ENCODE measurements at regions not wholly inside any gene's neighbourhood (a gene's known extent, or its start where the extent isn't known, plus 50 kb on each side); places are given as distances from the start of the nearest gene placed in this dataset.
"Not testable (repeated sequence)": the region's sequence is repeated elsewhere in the genome, so short reads cannot be mapped to it uniquely, and the experiment has no call there.

DNA sequence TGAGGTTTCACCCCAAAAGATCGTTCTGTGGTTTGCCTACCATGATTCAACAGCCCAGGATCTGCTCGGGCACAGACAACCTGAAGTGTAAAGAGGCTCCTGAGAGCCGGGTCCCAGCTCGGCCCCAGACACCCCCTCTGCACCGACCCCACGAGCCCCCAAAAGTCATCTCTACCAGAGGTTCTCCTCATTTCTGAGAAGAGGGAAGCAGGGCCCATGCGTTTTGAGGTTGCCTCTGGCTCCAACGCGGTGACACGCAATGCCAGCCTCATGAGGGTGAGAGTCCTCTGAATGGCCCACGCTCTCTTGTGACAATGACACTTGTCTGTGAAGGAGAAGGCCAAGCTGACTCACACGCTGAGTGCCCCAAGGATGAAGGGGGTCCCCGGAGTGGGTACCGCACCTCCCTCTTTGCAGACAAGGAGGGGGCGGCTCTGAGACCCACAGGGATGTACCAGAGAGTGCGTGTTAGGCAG, 153.0 kb upstream of the TPTE start:
- H3K4me1 ChIP-seq; H3K36me3 ChIP-seq (replicated peaks in 1 of 2; ENCODE audit: insufficient read depth in 1 of 2, low read depth in 2 of 2); H3K4me3 ChIP-seq; DNase-seq; H3K9me3 ChIP-seq; H3K27ac ChIP-seq; intact Hi-C loops (cut with DNase I); H3K27me3 ChIP-seq; ATAC-seq: not testable (repeated sequence)
- 50 to 61% methylated on average over 16 of the region's 16 CpGs for WGBS, 2 donors

DNA sequence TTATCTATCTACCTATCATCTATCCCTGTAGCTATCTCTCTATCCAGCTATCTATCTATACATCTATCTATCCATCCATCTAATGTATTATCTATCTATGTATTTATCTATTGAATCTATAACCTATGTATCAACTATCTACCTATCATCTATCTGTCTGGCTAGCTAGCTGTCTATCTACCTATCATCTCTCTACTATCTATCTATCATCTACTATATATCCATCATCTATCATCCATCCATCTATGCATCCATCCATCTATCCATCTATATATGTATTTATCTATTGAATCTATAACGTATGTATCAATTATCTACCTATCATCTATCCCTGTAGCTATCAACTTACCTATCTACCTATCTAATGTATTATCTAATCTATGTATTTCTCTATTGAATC, 152.1 kb upstream of the TPTE start:
- 28 to 36% methylated on average over 1 of the region's 1 CpG for WGBS, 2 donors
- ATAC-seq; intact Hi-C loops (cut with DNase I); H3K4me3 ChIP-seq; H3K9me3 ChIP-seq; H3K4me1 ChIP-seq; H3K27me3 ChIP-seq; DNase-seq; H3K36me3 ChIP-seq (replicated peaks in 1 of 2; ENCODE audit: insufficient read depth in 1 of 2, low read depth in 2 of 2); H3K27ac ChIP-seq: not testable (repeated sequence)

GRCh38 chr21:10377758-10378157, 143.6 kb upstream of the TPTE start:
- ATAC-seq; H3K4me3 ChIP-seq; DNase-seq; intact Hi-C loops (cut with DNase I); H3K4me1 ChIP-seq; H3K27me3 ChIP-seq; H3K27ac ChIP-seq; H3K36me3 ChIP-seq (replicated peaks in 1 of 2; ENCODE audit: insufficient read depth in 1 of 2, low read depth in 2 of 2): not testable (repeated sequence)
- 62 to 69% methylated on average over 10 of the region's 10 CpGs for WGBS, 2 donors
- peaks cover 0 to 29% (median 0%) of the 10 kb centered on the region in 3 donors for H3K9me3 ChIP-seq

DNA sequence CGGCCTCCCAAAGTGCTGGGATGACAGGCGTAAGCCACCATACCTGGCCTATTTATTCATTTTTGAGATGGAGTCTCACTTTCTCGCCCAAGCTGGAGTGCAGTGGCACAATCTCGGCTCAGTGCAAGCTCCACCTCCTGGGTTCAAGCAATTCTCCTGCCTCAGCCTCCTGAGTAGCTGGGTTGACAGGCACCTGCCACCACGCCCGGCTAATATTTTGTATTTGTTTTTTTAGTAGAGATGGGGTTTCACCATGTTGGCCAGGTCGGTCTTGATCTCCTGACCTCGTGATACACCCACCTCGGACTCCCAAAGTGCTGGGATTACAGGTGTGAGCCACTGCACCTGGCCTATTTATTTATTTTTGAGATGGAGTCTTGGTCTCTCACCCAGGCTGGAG, 141.6 kb upstream of the TPTE start:
- H3K9me3 ChIP-seq: peaks cover 0 to 26% (median 0%) of the 10 kb centered on the region in 3 donors
- DNase-seq; H3K27ac ChIP-seq; H3K36me3 ChIP-seq (replicated peaks in 1 of 2; ENCODE audit: insufficient read depth in 1 of 2, low read depth in 2 of 2); ATAC-seq; intact Hi-C loops (cut with DNase I); H3K4me1 ChIP-seq; H3K4me3 ChIP-seq; H3K27me3 ChIP-seq: not testable (repeated sequence)
- WGBS, 2 donors: 61 to 73% methylated on average over 9 of the region's 9 CpGs

GRCh38 chr21:10381687-10382060, 139.7 kb upstream of the TPTE start:
- intact Hi-C loops (cut with DNase I); H3K4me3 ChIP-seq; ATAC-seq; H3K36me3 ChIP-seq (replicated peaks in 1 of 2; ENCODE audit: insufficient read depth in 1 of 2, low read depth in 2 of 2); H3K4me1 ChIP-seq; H3K27me3 ChIP-seq; H3K27ac ChIP-seq; DNase-seq: not testable (repeated sequence)
- WGBS, 2 donors: 61 to 76% methylated on average over 6 of the region's 6 CpGs
- peaks cover 0 to 25% (median 0%) of the 10 kb centered on the region in 3 donors for H3K9me3 ChIP-seq

DNA sequence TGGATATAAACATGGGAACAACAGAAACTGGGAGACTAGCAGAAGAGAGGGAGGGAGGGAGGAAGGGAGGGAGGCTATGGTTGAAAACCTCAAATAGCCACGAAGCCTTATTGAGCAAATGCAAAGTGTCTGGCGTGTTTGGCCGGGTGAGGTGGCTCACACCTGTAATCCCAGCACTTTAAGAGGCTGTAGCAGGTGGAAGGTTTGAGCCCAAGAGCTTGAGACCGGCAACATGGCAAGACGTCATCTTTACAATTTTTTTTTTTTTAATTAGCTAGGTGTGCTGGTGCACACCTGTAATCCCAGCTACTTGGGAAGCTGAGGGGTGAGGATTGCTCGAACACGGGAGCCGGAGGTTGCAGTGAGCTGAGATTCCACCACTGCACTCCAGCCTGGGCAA, 139.2 kb upstream of the TPTE start:
- DNase-seq; H3K36me3 ChIP-seq (replicated peaks in 1 of 2; ENCODE audit: insufficient read depth in 1 of 2, low read depth in 2 of 2); H3K4me3 ChIP-seq; intact Hi-C loops (cut with DNase I); ATAC-seq; H3K27me3 ChIP-seq; H3K4me1 ChIP-seq; H3K27ac ChIP-seq: not testable (repeated sequence)
- WGBS, 2 donors: 50 to 64% methylated on average over 8 of the region's 8 CpGs
- H3K9me3 ChIP-seq: peaks cover 0 to 25% (median 0%) of the 10 kb centered on the region in 3 donors

DNA sequence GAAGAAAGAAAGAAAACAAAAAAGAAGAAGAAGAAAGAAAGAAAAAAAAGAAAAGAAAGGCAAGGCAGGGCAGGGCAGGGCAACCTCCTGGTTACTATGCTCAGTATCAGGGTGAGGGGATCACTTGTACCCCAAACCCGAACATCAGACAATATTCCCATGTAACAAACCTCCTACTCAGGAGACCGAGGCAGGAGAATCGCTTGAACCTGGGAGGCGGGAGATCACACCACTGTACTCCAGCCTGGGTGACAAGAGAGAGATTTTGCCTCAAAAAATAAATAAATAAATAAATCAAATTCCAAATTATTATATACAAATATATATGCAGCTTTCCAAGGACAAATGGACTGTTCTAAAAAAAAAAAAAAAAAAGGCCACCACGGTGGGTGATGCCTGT, 138.8 kb upstream of the TPTE start:
- H3K27me3 ChIP-seq; H3K4me1 ChIP-seq; ATAC-seq; DNase-seq; intact Hi-C loops (cut with DNase I); H3K36me3 ChIP-seq (replicated peaks in 1 of 2; ENCODE audit: insufficient read depth in 1 of 2, low read depth in 2 of 2); H3K4me3 ChIP-seq; H3K27ac ChIP-seq: not testable (repeated sequence)
- 43 to 56% methylated on average over 5 of the region's 5 CpGs for WGBS, 2 donors
- H3K9me3 ChIP-seq: peaks cover 0 to 25% (median 0%) of the 10 kb centered on the region in 3 donors

DNA sequence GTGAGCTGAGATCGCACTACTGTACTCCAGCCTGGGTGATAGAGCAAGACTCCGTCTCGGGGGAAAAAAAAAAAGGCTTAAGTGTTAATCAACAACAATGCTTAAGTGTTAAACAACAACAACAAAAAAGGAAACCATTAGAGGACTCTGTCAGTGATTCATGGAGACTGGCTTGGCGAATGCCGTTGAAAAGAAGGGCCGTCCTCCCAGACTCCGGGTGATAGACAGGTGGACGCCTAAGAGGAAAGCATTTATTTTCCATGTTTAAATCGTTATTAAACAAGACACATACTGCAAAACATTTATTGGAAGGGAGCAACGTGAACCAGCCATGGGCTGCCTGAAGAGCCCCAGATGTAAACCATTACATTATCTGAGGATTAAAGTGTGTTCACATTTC, 137.8 kb upstream of the TPTE start:
- H3K27ac ChIP-seq; H3K36me3 ChIP-seq (replicated peaks in 1 of 2; ENCODE audit: insufficient read depth in 1 of 2, low read depth in 2 of 2); DNase-seq; H3K4me3 ChIP-seq; H3K27me3 ChIP-seq; H3K4me1 ChIP-seq; ATAC-seq; intact Hi-C loops (cut with DNase I): not testable (repeated sequence)
- H3K9me3 ChIP-seq: peaks cover 0 to 21% (median 0%) of the 10 kb centered on the region in 3 donors
- 57 to 64% methylated on average over 10 of the region's 10 CpGs for WGBS, 2 donors

DNA sequence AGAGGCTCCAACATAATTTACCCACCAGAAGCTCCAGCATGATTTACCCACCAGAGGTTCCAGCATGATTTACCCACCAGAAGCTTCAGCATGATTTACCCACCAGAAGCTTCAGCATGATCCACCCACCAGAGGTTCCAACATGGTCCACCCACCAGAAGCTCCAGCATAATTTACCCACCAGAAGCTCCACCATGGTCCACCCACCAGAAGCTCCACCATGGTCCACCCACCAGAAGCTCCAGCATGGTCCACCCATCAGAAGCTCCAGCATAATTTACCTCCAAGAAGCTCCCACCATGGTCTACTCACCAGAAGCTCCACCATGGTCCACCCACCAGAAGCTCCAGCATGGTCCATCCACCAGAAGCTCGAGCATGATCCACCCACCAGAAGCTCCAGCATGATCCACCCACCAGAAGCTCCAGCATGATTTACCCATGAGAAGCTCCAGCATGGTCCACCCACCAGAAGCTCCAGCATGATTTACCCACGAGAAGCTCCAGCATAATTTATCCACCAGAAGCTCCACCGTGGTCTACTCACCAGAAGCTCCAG, 137.0 kb upstream of the TPTE start:
- peaks cover 0 to 21% (median 0%) of the 10 kb centered on the region in 3 donors for H3K9me3 ChIP-seq
- H3K4me1 ChIP-seq; ATAC-seq; DNase-seq; H3K4me3 ChIP-seq; H3K27me3 ChIP-seq; H3K27ac ChIP-seq; intact Hi-C loops (cut with DNase I); H3K36me3 ChIP-seq (replicated peaks in 1 of 2; ENCODE audit: insufficient read depth in 1 of 2, low read depth in 2 of 2): not testable (repeated sequence)
- 25 to 31% methylated on average over 3 of the region's 3 CpGs for WGBS, 2 donors

DNA sequence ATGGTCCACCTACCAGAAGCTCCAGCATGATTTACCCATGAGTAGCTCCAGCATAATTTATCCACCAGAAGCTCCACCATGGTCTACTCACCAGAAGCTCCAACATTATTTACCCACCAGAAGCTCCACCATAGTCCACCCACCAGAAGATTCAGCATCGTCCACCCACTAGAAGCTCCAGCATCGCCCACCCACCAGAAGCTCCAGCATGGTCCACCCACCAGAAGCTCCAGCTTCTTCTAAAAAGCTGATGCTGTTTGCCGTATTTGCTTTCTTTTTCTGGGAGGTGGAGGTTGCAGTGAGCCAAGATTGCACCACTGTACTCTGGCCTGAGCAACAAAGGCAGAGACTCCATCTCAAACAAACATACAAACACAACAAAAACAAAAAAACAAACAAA, 136.2 kb upstream of the TPTE start:
- peaks cover 0 to 14% (median 0%) of the 10 kb centered on the region in 3 donors for H3K9me3 ChIP-seq
- 54 to 67% methylated on average over 3 of the region's 3 CpGs for WGBS, 2 donors
- intact Hi-C loops (cut with DNase I): not testable (repeated sequence)

GRCh38 chr21:10385898-10386527, 135.4 kb upstream of the TPTE start:
- not testable (repeated sequence) for H3K9me3 ChIP-seq

More for the DNA sequence above, 136.2 kb upstream of the TPTE start:
- not testable (repeated sequence) for DNase-seq; H3K27ac ChIP-seq; ATAC-seq; H3K4me3 ChIP-seq; H3K27me3 ChIP-seq; H3K36me3 ChIP-seq (replicated peaks in 1 of 2; ENCODE audit: insufficient read depth in 1 of 2, low read depth in 2 of 2); H3K4me1 ChIP-seq

More at GRCh38 chr21:10385898-10386527, 135.4 kb upstream of the TPTE start:
- H3K36me3 ChIP-seq (replicated peaks in 1 of 2; ENCODE audit: insufficient read depth in 1 of 2, low read depth in 2 of 2); H3K27me3 ChIP-seq; H3K4me3 ChIP-seq; H3K4me1 ChIP-seq; intact Hi-C loops (cut with DNase I); H3K27ac ChIP-seq; DNase-seq: not testable (repeated sequence)
- WGBS, 2 donors: 48 to 50% methylated on average over 13 of the region's 13 CpGs
- peak; percentile 19 for ATAC-seq

Data from body of pancreas (tissue), 4 donors.